ENCODE measurements at regions not wholly inside any gene's neighbourhood (a gene's known extent, or its start where the extent isn't known, plus 50 kb on each side); places are given as distances from the start of the nearest gene placed in this dataset.

- peak; percentile 97 for TF ChIP-seq HES4 (CRISPR knock-in tag; IDR thresholded peaks at IDR 0.05; ENCODE audit: borderline replicate concordance)
- TF ChIP-seq SETDB1 (CRISPR knock-in tag; IDR thresholded peaks at IDR 0.05; ENCODE audit: borderline replicate concordance) = no peak
- TF ChIP-seq FOXJ3 (CRISPR knock-in tag; IDR thresholded peaks at IDR 0.05; ENCODE audit: borderline replicate concordance) = no peak
- no peak for TF ChIP-seq KDM6A (CRISPR knock-in tag; IDR thresholded peaks at IDR 0.05; ENCODE audit: low read depth)
- TF ChIP-seq, protein P1, sequence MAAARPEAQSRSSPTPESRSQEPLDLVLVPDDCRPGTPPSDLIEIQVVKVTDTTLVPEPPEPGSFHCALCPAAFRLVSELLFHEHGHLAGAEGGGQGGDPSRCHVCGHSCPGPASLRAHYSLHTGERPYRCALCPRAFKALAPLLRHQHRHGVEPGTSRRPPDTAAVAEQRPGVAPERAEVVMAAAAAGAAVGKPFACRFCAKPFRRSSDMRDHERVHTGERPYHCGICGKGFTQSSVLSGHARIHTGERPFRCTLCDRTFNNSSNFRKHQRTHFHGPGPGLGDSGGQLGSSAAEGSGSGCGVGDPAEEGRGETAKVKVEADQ (CRISPR knock-in tag; IDR thresholded peaks at IDR 0.05; ENCODE audit: borderline replicate concordance) = peak; percentile 65; the same call in 1 of the 2 replicates
- TF ChIP-seq ZNF276 (CRISPR knock-in tag; IDR thresholded peaks at IDR 0.05; ENCODE audit: low read depth) = no peak
- peak; percentile 59; the same call in 1 of the 2 replicates for TF ChIP-seq ELF4 (CRISPR knock-in tag; IDR thresholded peaks at IDR 0.05; ENCODE audit: borderline replicate concordance)
- TF ChIP-seq, protein P2, sequence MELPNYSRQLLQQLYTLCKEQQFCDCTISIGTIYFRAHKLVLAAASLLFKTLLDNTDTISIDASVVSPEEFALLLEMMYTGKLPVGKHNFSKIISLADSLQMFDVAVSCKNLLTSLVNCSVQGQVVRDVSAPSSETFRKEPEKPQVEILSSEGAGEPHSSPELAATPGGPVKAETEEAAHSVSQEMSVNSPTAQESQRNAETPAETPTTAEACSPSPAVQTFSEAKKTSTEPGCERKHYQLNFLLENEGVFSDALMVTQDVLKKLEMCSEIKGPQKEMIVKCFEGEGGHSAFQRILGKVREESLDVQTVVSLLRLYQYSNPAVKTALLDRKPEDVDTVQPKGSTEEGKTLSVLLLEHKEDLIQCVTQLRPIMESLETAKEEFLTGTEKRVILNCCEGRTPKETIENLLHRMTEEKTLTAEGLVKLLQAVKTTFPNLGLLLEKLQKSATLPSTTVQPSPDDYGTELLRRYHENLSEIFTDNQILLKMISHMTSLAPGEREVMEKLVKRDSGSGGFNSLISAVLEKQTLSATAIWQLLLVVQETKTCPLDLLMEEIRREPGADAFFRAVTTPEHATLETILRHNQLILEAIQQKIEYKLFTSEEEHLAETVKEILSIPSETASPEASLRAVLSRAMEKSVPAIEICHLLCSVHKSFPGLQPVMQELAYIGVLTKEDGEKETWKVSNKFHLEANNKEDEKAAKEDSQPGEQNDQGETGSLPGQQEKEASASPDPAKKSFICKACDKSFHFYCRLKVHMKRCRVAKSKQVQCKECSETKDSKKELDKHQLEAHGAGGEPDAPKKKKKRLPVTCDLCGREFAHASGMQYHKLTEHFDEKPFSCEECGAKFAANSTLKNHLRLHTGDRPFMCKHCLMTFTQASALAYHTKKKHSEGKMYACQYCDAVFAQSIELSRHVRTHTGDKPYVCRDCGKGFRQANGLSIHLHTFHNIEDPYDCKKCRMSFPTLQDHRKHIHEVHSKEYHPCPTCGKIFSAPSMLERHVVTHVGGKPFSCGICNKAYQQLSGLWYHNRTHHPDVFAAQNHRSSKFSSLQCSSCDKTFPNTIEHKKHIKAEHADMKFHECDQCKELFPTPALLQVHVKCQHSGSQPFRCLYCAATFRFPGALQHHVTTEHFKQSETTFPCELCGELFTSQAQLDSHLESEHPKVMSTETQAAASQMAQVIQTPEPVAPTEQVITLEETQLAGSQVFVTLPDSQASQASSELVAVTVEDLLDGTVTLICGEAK (IDR thresholded peaks at IDR 0.05) = no peak
- TF ChIP-seq, protein P2 (CRISPR knock-in tag; IDR thresholded peaks at IDR 0.05) = peak; percentile 85
- TF ChIP-seq PLRG1 (conservative IDR thresholded peaks at IDR 0.05) = no peak
- peak; percentile 94 for TF ChIP-seq ARNT2 (CRISPR knock-in tag; IDR thresholded peaks at IDR 0.05; ENCODE audit: low read depth)
- no peak for TF ChIP-seq REXO4 (CRISPR knock-in tag; IDR thresholded peaks at IDR 0.05; ENCODE audit: borderline replicate concordance)
- peak; percentile 60 for TF ChIP-seq XRCC5 (optimal IDR thresholded peaks at IDR 0.05; ENCODE audit: low read length)
- no peak for TF ChIP-seq ATF5 (CRISPR knock-in tag; IDR thresholded peaks at IDR 0.05; ENCODE audit: low read depth)
- no peak for TF ChIP-seq TIGD3 (CRISPR knock-in tag; IDR thresholded peaks at IDR 0.05; ENCODE audit: borderline replicate concordance)
- no peak for TF ChIP-seq TCF7 (IDR thresholded peaks at IDR 0.05; ENCODE audit: low read depth)
Observed at GRCh38 chr17:79294459-79295071, 219.9 kb downstream of the ENGASE start (continued).

All from HepG2 (cell line).